ENCODE measurements at regions not wholly inside any gene's neighbourhood (a gene's known extent, or its start where the extent isn't known, plus 50 kb on each side); places are given as distances from the start of the nearest gene placed in this dataset.
"Not testable (repeated sequence)": the region's sequence is repeated elsewhere in the genome, so short reads cannot be mapped to it uniquely, and the experiment has no call there.

DNA sequence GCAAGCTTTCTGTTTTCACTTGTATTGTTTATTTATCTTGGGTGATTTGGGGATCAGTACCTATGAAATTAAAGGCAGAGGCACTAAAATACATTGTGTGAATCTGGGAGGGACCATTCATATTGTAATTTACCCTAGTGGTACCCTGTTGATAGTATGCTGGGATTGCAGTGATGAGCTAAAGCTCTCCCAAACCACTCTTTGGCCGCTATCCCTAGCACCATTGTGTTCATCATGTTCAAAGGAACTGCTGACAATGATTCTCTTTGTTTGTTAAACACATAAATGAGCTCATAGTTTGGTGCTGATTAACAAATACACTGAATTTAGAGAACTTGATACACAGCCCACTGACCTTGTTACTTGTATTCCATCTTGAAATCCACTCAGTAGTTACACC, 1469.8 kb downstream of the CDH11 start:
- no peaks in the 10 kb centered on the region for H3K79me2 ChIP-seq (ENCODE audit: control insufficient read depth, insufficient read depth, low read length)
- H3K4me1 ChIP-seq (ENCODE audit: control insufficient read depth, extremely low read depth, insufficient read depth, low read length), result peaks cover 3% of the 10 kb centered on the region
- no peak overlapping the region for H3K27ac ChIP-seq (ENCODE audit: control insufficient read depth, insufficient read depth, low read length)
- H3K4me2 ChIP-seq (ENCODE audit: control insufficient read depth, extremely low read depth, insufficient read depth, low read depth, low read length), result no peak overlapping the region
- dilution Hi-C loops (cut with MboI; ENCODE audit: extremely low pct_ligation_motif_present, low sequenced_read_pairs), result no loop called here
- H3K36me3 ChIP-seq (ENCODE audit: control insufficient read depth in 2 of 2, extremely low read depth in 1 of 2, insufficient read depth in 2 of 2, low read length in 2 of 2), result no peaks in the 10 kb centered on the region
- DNase-seq (ENCODE audit: low read depth, low spot score) (no peak), FAIRE-seq (no peak)
- no peak overlapping the region for H3K4me3 ChIP-seq (ENCODE audit: control insufficient read depth in 2 of 3, extremely low read depth in 1 of 3, insufficient read depth in 2 of 3, low read depth in 1 of 3, low read length in 3 of 3)
- H3K9me3 ChIP-seq (ENCODE audit: control insufficient read depth, low read depth, low read length), result no peaks in the 10 kb centered on the region
- no peaks in the 10 kb centered on the region for H3K27me3 ChIP-seq (ENCODE audit: control insufficient read depth, extremely low read depth, insufficient read depth, low read length)
- TF ChIP-seq, protein P1, sequence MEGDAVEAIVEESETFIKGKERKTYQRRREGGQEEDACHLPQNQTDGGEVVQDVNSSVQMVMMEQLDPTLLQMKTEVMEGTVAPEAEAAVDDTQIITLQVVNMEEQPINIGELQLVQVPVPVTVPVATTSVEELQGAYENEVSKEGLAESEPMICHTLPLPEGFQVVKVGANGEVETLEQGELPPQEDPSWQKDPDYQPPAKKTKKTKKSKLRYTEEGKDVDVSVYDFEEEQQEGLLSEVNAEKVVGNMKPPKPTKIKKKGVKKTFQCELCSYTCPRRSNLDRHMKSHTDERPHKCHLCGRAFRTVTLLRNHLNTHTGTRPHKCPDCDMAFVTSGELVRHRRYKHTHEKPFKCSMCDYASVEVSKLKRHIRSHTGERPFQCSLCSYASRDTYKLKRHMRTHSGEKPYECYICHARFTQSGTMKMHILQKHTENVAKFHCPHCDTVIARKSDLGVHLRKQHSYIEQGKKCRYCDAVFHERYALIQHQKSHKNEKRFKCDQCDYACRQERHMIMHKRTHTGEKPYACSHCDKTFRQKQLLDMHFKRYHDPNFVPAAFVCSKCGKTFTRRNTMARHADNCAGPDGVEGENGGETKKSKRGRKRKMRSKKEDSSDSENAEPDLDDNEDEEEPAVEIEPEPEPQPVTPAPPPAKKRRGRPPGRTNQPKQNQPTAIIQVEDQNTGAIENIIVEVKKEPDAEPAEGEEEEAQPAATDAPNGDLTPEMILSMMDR (optimal IDR thresholded peaks at IDR 0.05 in 1 of 3, IDR thresholded peaks at IDR 0.05 in 1 of 3, conservative IDR thresholded peaks at IDR 0.05 in 1 of 3; ENCODE audit: extremely low read depth in 1 of 3, insufficient read depth in 2 of 3, low read length in 3 of 3), result no peak
- no peak for TF ChIP-seq EZH2 (IDR thresholded peaks at IDR 0.05; ENCODE audit: low read length)
- no peak overlapping the region for H3K9ac ChIP-seq (ENCODE audit: control insufficient read depth, extremely low read depth, insufficient read depth, low read length)
- H3K9me1 ChIP-seq (ENCODE audit: control insufficient read depth, extremely low read depth, insufficient read depth, low read length), result no peaks in the 10 kb centered on the region
- no peaks in the 10 kb centered on the region for H4K20me1 ChIP-seq (ENCODE audit: control insufficient read depth, extremely low read depth, insufficient read depth, low read length)
- H2AFZ ChIP-seq (ENCODE audit: control insufficient read depth, low read length), result no peak overlapping the region

- DNase-seq (ENCODE audit: low read depth, low spot score) (no peak), FAIRE-seq (no peak)
These were observed 1471.3 kb downstream of the CDH11 start for GRCh38 chr16:63650550-63650949.

DNA sequence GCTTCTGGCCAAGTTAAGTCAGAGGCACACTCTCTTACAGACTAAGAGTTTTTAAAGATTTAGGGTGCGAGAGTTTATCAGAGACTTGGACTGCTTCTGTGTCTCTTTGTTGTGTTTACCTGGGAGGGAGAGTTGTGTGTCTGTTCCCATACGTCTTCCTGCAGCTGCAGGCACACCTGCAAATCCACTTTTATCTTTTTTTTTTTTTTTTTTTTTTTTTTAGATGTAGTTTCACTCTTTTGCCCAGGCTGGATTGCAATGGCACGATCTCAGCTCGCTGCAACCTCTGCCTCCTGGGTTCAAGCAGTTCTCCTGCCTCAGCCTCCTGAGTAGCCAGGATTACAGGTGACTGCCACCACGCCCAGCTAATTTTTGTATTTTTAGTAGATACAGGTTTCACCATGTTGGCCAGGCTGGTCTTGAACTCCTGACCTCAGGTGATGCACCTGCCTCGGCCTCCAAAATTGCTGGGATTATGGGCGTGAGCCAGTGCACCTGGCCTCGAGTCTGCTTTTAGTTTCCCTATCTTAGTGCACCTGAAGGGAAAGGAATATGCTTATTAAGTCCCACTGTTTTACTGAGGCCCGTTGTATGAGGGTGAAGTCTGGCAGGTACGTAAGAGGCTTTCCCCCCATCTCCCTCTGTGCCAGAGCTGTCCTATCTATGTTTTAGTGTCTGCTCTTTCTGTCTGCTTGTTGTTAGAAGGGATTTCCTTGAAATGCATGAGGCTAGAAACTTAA, 1488.0 kb downstream of the CDH11 start:
- H3K4me3 ChIP-seq (ENCODE audit: control insufficient read depth in 2 of 3, extremely low read depth in 1 of 3, insufficient read depth in 2 of 3, low read depth in 1 of 3, low read length in 3 of 3); DNase-seq (ENCODE audit: low read depth, low spot score); dilution Hi-C loops (cut with MboI; ENCODE audit: extremely low pct_ligation_motif_present, low sequenced_read_pairs); H3K9me3 ChIP-seq (ENCODE audit: control insufficient read depth, low read depth, low read length); H3K27ac ChIP-seq (ENCODE audit: control insufficient read depth, insufficient read depth, low read length); H3K9ac ChIP-seq (ENCODE audit: control insufficient read depth, extremely low read depth, insufficient read depth, low read length); H4K20me1 ChIP-seq (ENCODE audit: control insufficient read depth, extremely low read depth, insufficient read depth, low read length); H3K79me2 ChIP-seq (ENCODE audit: control insufficient read depth, insufficient read depth, low read length); H2AFZ ChIP-seq (ENCODE audit: control insufficient read depth, low read length); H3K4me2 ChIP-seq (ENCODE audit: control insufficient read depth, extremely low read depth, insufficient read depth, low read depth, low read length); H3K4me1 ChIP-seq (ENCODE audit: control insufficient read depth, extremely low read depth, insufficient read depth, low read length); H3K27me3 ChIP-seq (ENCODE audit: control insufficient read depth, extremely low read depth, insufficient read depth, low read length); H3K9me1 ChIP-seq (ENCODE audit: control insufficient read depth, extremely low read depth, insufficient read depth, low read length); H3K36me3 ChIP-seq (ENCODE audit: control insufficient read depth in 2 of 2, extremely low read depth in 1 of 2, insufficient read depth in 2 of 2, low read length in 2 of 2); FAIRE-seq: not testable (repeated sequence)

More at GRCh38 chr16:63650550-63650949, 1471.3 kb downstream of the CDH11 start:
- Histone ChIP-seq H3K4me3 (ENCODE audit: control insufficient read depth in 2 of 3, extremely low read depth in 1 of 3, insufficient read depth in 2 of 3, low read depth in 1 of 3, low read length in 3 of 3) (no peak overlapping the region), H3K9me1 (ENCODE audit: control insufficient read depth, extremely low read depth, insufficient read depth, low read length) (no peaks in the 10 kb centered on the region), H3K27ac (ENCODE audit: control insufficient read depth, insufficient read depth, low read length) (no peak overlapping the region), H3K9me3 (ENCODE audit: control insufficient read depth, low read depth, low read length) (no peaks in the 10 kb centered on the region), H2AFZ (ENCODE audit: control insufficient read depth, low read length) (no peak overlapping the region), H3K4me2 (ENCODE audit: control insufficient read depth, extremely low read depth, insufficient read depth, low read depth, low read length) (no peak overlapping the region), H3K79me2 (ENCODE audit: control insufficient read depth, insufficient read depth, low read length) (no peaks in the 10 kb centered on the region), H3K4me1 (ENCODE audit: control insufficient read depth, extremely low read depth, insufficient read depth, low read length) (peaks cover 2% of the 10 kb centered on the region), H3K36me3 (ENCODE audit: control insufficient read depth in 2 of 2, extremely low read depth in 1 of 2, insufficient read depth in 2 of 2, low read length in 2 of 2) (no peaks in the 10 kb centered on the region), H3K27me3 (ENCODE audit: control insufficient read depth, extremely low read depth, insufficient read depth, low read length) (no peaks in the 10 kb centered on the region), H4K20me1 (ENCODE audit: control insufficient read depth, extremely low read depth, insufficient read depth, low read length) (no peaks in the 10 kb centered on the region), H3K9ac (ENCODE audit: control insufficient read depth, extremely low read depth, insufficient read depth, low read length) (no peak overlapping the region)
- dilution Hi-C loops (cut with MboI; ENCODE audit: extremely low pct_ligation_motif_present, low sequenced_read_pairs), result no loop called here
- TF ChIP-seq EZH2 (IDR thresholded peaks at IDR 0.05; ENCODE audit: low read length), result no peak
- TF ChIP-seq, protein P1 (optimal IDR thresholded peaks at IDR 0.05 in 1 of 3, IDR thresholded peaks at IDR 0.05 in 1 of 3, conservative IDR thresholded peaks at IDR 0.05 in 1 of 3; ENCODE audit: extremely low read depth in 1 of 3, insufficient read depth in 2 of 3, low read length in 3 of 3), result no peak

Data from keratinocyte (primary cell).